ENCODE measurements at regions not wholly inside any gene's neighbourhood (a gene's known extent, or its start where the extent isn't known, plus 50 kb on each side); places are given as distances from the start of the nearest gene placed in this dataset.

DNA sequence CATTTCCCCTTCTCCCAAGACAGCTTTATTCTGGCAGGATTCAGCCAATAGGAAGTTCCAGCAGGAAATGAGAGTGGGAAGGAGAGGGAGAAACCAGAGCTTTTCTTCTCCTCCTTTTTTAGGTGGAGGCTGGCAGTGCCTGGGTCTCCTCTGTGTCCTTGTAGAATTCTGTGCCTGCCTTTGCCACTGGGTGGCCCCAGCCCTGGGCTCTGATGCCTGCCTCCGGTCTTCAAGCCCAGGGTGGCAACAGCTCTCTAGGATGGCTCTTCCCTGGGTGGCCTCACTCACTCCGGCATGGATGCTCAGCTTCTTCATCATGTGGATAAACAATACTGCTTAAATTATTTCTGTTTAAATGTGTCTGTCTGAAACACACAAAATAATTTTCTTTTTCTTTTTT is 694.8 kb downstream of the SEMA5A start:
- TF ChIP-seq CTCF (IDR thresholded peaks at IDR 0.05; ENCODE audit: low read depth, low read length, poor library complexity, severe bottlenecking) (no peak), EZH2phosphoT487 (IDR thresholded peaks at IDR 0.05; ENCODE audit: borderline replicate concordance, low read length) (no peak)
